K562 (cell line): ENCODE measurements at regions not wholly inside any gene's neighbourhood (a gene's known extent, or its start where the extent isn't known, plus 50 kb on each side); places are given as distances from the start of the nearest gene placed in this dataset.

Source experiments
- ATAC-seq: fragments of 200-7000 bp; cut with Tn5 transposase; 3 replicates; pipeline ENCODE4 v1.9.1; 2020; ENCODE audit warnings: moderate library complexity
- BruUV-seq: library from RNA; stranded (reverse); fragments of 400-500 nt; replicated peaks from 2 replicates; lab custom pipeline; 2021; lab: Mats Ljungman, UMichigan
- CTCF ChIA-PET: fragments of 300-600 bp; formaldehyde crosslinking; extraction: SDS; loops from one replicate; lab custom pipeline; 2021; ENCODE audit warnings: low intra/inter-chr PET ratio; lab: Yijun Ruan, JAX
- POLR2A ChIA-PET: fragments of 300-600, 350-650 bp; sonication (Branson Sonifier 250); formaldehyde crosslinking; extraction: SDS; loops from one replicate; lab custom pipeline; 2021; ENCODE audit warnings: antibody characterized with exemption, inconsistent platforms; lab: Yijun Ruan, JAX
- DNase-seq, 4 experiments: peaks; one replicate each; pipeline versions ENCODE4 v3.0.0 to v3.0.0-alpha.2; 2011 to 2018; ENCODE audit warnings: low spot score in 3 of 4, mixed read lengths in 3 of 4; ENCODE audit errors: extremely low read depth in 1 of 4
- FAIRE-seq: peaks from 2 replicates; lab custom pipeline; 2011; peaks lifted over from hg19 to GRCh38; lab: Jason Lieb, UNC
- H2AFZ ChIP-seq: 2 replicates; pipeline ENCODE4 v1.6.0; 2011; ENCODE audit warnings: low read depth, low read length, control low read depth, inconsistent platforms
- H3K27ac ChIP-seq: fragments of 200-600 bp; 3 replicates; pipeline ENCODE4 v1.8.0; 2011; ENCODE audit warnings: low read depth, mild to moderate bottlenecking, control low read depth, inconsistent platforms, low read length, moderate library complexity, mixed read lengths; ENCODE audit errors: extremely low read depth
- H3K27me3 ChIP-seq, 2 experiments: fragments of 300-600 bp in 1 of 2; 2 replicates in 1 of 2; 3 replicates in 1 of 2; pipeline versions ENCODE4 v1.6.0 to v1.8.0; 2011; ENCODE audit warnings: inconsistent platforms in 2 of 2, low read length in 2 of 2, mild to moderate bottlenecking in 1 of 2, mixed read lengths in 1 of 2, moderate library complexity in 1 of 2; ENCODE audit not compliant: control insufficient read depth in 2 of 2, insufficient read depth in 2 of 2
- H3K36me3 ChIP-seq: fragments of 300-600 bp; 3 replicates; pipeline ENCODE4 v1.8.0; 2011; ENCODE audit warnings: mild to moderate bottlenecking, low read length, inconsistent platforms; ENCODE audit not compliant: control insufficient read depth, insufficient read depth
- H3K4me1 ChIP-seq, 2 experiments: fragments of 200-600 bp in 1 of 2; replicated peaks in 1 of 2; 2 replicates in 1 of 2; 3 replicates in 1 of 2; pipeline versions ENCODE4 v1.5.1 to v1.8.0; 2011; ENCODE audit warnings: inconsistent platforms in 2 of 2, low read length in 2 of 2, mild to moderate bottlenecking in 1 of 2, mixed read lengths in 1 of 2, moderate library complexity in 1 of 2; ENCODE audit not compliant: control insufficient read depth in 2 of 2, insufficient read depth in 2 of 2
- H3K4me2 ChIP-seq: 2 replicates; pipeline ENCODE4 v1.6.1; 2011; ENCODE audit warnings: low read length, control low read depth, inconsistent platforms, mixed read lengths; ENCODE audit not compliant: insufficient read depth
- H3K4me3 ChIP-seq: fragments of 200-600 bp; sonication (generic), shearing (Covaris generic); 2 replicates; pipeline ENCODE4 v1.5.1; 2016; ENCODE audit warnings: control low read depth, inconsistent platforms
- H3K79me2 ChIP-seq: fragments of 200-600 bp; 3 replicates; pipeline ENCODE4 v1.8.0; 2011; ENCODE audit warnings: low read length, inconsistent platforms; ENCODE audit not compliant: control insufficient read depth, insufficient read depth
- H3K9ac ChIP-seq, 2 experiments: 2 replicates each; pipeline versions ENCODE4 v1.6.0 to v1.6.1; 2011; ENCODE audit warnings: low read depth in 2 of 2, low read length in 2 of 2, control low read depth in 1 of 2, inconsistent platforms in 1 of 2, mild to moderate bottlenecking in 1 of 2, mixed read lengths in 1 of 2; ENCODE audit not compliant: insufficient read depth in 1 of 2
- H3K9me1 ChIP-seq: one replicate; pipeline ENCODE4 v1.6.0; 2011; ENCODE audit warnings: inconsistent platforms, mild to moderate bottlenecking, low read length, moderate library complexity; ENCODE audit not compliant: control insufficient read depth, insufficient read depth
- H3K9me3 ChIP-seq: replicated peaks from 2 replicates; pipeline ENCODE4 v1.5.1; 2011; ENCODE audit warnings: low read depth, low read length, inconsistent platforms; ENCODE audit not compliant: control insufficient read depth, insufficient read depth
- H4K20me1 ChIP-seq: replicated peaks from 2 replicates; pipeline ENCODE4 v1.6.1; 2011; ENCODE audit warnings: low read length, inconsistent platforms, mixed read lengths; ENCODE audit not compliant: control insufficient read depth, insufficient read depth
- HNRNPL ChIP-seq: fragments of 200-400 bp; formaldehyde crosslinking; IDR thresholded peaks from 2 replicates; pipeline ENCODE4 v1.6.1; 2017; ENCODE audit warnings: low read depth, mild to moderate bottlenecking, low read length
- PCBP2 ChIP-seq: fragments of 200-400 bp; formaldehyde crosslinking; IDR thresholded peaks from 2 replicates; pipeline ENCODE4 v1.6.1; 2018; ENCODE audit warnings: low read length, low read depth, mild to moderate bottlenecking, moderate library complexity; ENCODE audit not compliant: poor library complexity, severe bottlenecking
- PRPF4 ChIP-seq: fragments of 200-400 bp; formaldehyde crosslinking; IDR thresholded peaks from one replicate; pipeline ENCODE4 v1.6.1; 2017; ENCODE audit warnings: low read length, low read depth, mild to moderate bottlenecking; ENCODE audit not compliant: insufficient read depth, poor library complexity, severe bottlenecking
- ZNF512 ChIP-seq: IDR thresholded peaks from 2 replicates; pipeline ENCODE4 v1.6.1; 2016; ENCODE audit warnings: missing genetic modification characterization, missing compliant biosample characterization
- whole genome bisulfite sequencing: fragments of 100-300 bp; shearing (Covaris generic); methylation state at CpG from one replicate; pipeline ENCODE4 v1.1.6; 2016; ENCODE audit warnings: low coverage, mixed read lengths; ENCODE audit not compliant: insufficient coverage; ENCODE audit errors: missing lambda C conversion rate; 5-methylcytosine and 5-hydroxymethylcytosine counted together
- in situ Hi-C: fragments of 300-500 bp; cut with MboI; formaldehyde crosslinking; loops from 4 replicates; pipeline ENCODE4 v1.15.0; 2018; ENCODE audit warnings: inconsistent platforms, mixed read lengths
- intact Hi-C: fragments of 100-400 bp; cut with micrococcal nuclease; formaldehyde crosslinking; loops from 2 replicates; pipeline ENCODE4 v1.14.2; 2022

- no peaks in the 10 kb centered on the region for H3K9me3 ChIP-seq
- peaks cover 0 to 6% of the 10 kb centered on the region in 2 experiments; a peak in 2 of 5 replicates for H3K4me1 ChIP-seq
- H3K79me2 ChIP-seq = no peaks in the 10 kb centered on the region
- ATAC-seq = no peak
- no peak overlapping the region for H3K27ac ChIP-seq
- H3K4me2 ChIP-seq = no peak overlapping the region
- intact Hi-C loops = no loop called here
- H2AFZ ChIP-seq = no peak overlapping the region
- in situ Hi-C loops = no loop called here
- no peaks in the 10 kb centered on the region for H4K20me1 ChIP-seq
- WGBS = 20% methylated on average over 2 of the region's 5 CpGs
- no peaks in the 10 kb centered on the region for H3K9me1 ChIP-seq
- peaks cover 5% of the 10 kb centered on the region; the same call in 1 of the 3 replicates for H3K36me3 ChIP-seq
- H3K9ac ChIP-seq = no peak overlapping the region
- no peak overlapping the region for H3K4me3 ChIP-seq
- DNase-seq = no peak
- no TSS peak for BruUV-seq
- CTCF ChIA-PET = no interaction called here
- H3K27me3 ChIP-seq = no peaks in the 10 kb centered on the region
- no peak for FAIRE-seq
- TF ChIP-seq PCBP2 = peak; percentile 68
- no peak for TF ChIP-seq PRPF4
- peak; percentile 70 for TF ChIP-seq ZNF512 (tag)
- no peak for TF ChIP-seq HNRNPL
- POLR2A ChIA-PET = no interaction called here
Measured at GRCh38 chr1:60598041-60598910, 484.1 kb upstream of the NFIA start.
